Left hindlimb (tissue), 1 donor: ENCODE measurements at regions not wholly inside any gene's neighbourhood (a gene's known extent, or its start where the extent isn't known, plus 50 kb on each side); places are given as distances from the start of the nearest gene placed in this dataset.
A peak's percentile ranks its signal among the peaks of the same experiment; 100 is the strongest.
"Not testable (repeated sequence)": the region's sequence is repeated elsewhere in the genome, so short reads cannot be mapped to it uniquely, and the experiment has no call there.

ENCODE experiments used
- DNase-seq: peaks from one replicate; pipeline ENCODE4 v3.0.0-alpha.2; 2018

DNA sequence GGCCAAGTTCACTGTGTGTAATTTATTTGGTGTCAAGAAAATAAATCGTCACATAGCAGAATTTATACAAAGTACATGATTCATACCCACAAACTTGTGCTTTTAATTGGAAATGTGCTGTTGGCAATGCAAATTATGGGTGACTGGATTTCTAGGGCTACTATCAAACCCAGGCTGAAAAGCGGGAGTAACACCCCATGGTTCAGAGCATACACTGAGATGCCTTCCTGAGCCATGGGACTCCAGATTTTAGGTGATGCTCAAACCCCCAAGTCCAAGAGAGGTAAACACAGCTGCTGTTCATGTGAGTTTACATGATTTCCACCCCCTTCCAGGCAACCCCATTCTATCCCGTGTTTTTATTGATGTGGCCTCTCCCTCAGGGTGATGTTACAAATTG lies 565.9 kb upstream of the ID2 start:
- no peak for DNase-seq

DNA sequence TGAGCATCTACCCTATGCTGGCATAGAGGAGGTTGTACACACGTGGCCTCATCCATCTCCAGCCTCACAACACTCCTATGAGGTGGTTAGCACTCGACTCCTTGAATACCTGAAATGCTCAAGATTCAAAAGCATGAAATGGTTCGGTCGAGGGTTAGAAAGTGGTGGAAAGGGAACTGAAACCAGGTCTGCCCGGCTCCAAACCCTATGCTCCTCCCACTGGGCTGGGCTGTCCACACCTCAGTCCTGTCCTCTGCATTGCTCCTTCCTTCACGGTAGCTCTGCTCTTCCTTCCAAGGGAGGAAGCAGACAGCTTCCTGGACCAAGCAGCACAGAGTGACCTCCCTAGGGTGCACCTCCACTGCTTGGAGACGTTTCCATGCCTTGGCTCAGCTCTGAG lies 565.2 kb upstream of the ID2 start:
- DNase-seq = no peak

DNA sequence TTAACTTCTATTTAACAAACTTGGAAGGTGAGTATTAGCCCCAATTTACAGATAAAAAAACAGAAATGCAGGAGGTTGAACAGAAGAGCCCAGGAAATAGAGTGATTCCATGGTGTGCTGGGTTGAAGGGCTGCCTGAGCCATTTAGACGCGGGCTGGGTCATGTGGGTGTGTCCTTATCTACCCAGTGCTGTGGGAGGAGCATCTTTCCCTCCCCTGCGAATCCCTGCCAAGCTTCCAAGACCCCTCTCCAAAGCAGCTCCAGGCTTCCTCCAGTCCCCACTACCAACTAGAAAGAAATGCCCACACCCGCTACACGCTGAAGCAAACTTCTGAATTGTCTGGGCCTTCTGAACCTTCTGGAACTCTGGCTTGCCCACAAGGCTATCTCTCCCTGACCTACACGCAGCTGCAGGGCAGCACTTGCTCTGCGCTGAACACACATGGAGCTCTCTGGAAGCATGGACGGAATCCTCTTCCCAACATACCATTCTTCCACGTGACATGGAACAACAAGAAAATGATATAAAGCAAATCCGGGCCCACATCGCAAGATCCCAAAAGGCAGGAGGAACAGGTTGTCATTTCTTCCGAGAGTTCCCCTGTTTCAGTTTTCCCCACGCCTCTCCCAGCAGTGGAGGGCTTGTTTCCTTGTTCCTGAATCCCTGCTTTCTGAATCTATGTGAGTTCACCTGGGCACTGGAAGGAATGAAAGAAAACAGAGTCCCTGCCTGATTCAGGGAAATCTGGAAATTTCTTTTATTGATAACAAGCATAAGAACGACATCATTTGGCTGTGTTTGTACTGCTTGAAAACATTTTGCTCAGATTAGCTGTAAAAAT lies 562.7 kb upstream of the ID2 start:
- no peak for DNase-seq

DNA sequence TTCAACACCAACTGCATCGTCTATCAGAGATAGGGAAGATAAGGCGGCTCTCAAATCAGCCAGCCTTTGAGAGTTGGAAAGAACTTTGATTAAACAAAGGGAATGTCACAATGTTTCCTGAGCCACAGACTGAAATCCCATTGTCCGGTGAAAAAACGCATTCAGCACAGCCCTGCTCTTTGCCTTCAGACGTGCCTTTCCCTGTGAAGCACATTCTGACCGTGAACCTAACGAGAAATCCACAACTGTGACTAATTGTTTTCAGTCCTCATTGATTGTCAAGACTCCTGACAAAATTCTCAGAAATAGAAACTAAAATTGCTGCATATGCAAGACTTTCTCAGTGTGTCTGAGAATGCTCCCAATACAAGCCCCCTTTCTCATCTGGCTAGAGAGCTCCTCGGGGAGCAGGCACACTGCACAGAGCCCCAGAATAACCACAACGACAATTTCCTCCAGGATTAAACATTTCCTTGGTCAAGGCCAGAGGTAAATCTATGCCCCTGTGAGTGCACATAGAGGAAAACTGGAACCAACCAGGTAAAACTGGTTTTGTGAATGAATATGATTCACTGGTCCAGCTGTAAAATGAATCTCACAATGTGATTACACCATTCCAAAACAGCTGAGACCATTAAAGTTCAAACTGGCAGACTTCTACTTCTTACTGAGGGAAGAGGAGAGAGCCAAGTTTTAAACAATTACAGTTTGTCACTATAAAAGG lies 561.9 kb upstream of the ID2 start:
- DNase-seq = no peak

DNA sequence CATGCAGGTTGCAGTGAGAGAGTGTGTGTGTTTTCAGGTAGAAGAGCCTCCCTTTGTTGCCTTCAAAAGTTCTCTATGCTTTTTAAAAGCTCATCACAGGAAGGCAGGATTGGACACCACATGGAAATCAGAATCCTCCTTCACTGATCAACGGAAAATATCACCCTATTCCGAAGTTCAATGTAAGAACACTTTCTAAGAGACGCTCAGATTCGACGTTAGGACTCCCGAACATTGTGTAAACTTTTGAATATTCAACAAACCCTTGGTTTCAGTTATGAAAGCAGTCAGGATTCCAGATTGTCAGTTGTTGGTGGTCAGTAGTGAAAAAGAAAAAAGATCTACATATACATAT lies 561.4 kb upstream of the ID2 start:
- DNase-seq = no peak

DNA sequence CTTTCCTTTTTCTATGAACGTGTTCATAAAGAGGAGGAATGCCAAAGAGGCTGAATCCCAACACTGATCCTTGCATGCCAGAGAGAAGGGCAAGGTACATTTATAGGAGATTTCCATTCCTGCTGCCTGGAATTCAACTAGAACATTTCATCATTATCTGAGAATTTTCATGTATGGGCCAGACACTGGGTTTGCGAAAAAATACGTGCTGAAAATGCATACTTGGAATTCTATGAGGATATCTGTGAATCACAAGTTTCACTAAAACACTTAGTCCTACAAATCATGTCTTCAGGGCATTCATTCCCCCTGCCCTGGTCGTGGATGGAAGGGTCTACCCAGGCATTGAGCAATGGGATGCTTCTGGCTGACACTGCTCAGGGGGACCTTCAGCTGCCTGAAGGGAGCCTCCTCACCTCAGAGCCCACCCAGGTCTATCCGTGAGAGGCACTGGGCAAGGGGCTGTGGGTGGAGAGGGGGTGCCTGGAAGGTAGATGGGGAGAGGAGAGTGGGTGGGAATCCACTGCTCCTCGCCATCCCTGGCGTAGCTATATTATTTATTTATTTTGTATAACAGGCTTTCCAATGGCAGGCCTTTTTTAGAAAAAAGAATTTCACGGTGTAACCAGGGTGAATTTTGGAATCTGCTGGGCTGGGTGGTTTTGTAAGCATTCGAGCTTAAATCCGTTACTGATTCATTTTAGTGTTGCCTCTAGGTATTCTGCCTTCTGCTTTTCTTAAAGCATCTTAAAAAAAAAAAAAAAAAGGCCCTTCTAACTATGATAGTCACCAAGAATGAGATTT lies 560.6 kb upstream of the ID2 start:
- DNase-seq = no peak

DNA sequence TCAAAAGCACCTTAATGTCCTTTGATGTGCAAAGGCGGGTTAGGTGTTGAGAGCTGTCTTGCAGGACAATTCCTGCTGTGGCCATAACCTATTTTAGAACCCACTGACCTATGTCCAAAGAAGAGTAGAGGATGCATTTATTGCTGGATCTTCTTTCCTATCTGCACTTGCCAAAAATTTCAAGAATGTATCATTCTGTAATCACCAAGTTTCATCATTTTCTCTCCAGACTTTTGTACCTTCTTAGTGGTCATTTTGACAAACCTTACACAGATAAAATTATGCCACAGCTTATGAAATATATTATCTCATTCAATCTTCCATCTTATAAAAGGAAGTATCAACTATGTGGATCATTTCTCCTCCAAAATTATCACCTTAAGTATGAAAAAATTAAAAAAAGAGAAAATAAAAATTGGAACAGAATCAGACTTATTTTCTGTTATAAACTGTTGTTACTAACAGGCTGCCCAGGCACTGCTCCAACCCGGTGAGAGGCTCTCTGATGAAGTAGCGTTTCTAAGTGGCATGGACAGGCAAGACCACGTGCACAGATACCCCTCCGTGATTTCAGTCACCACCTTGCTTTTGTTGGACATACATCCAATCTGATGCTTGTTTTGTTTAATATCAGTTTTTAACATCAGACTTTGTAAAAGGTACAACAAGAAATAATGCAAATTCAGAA lies 559.9 kb upstream of the ID2 start:
- no peak for DNase-seq

DNA sequence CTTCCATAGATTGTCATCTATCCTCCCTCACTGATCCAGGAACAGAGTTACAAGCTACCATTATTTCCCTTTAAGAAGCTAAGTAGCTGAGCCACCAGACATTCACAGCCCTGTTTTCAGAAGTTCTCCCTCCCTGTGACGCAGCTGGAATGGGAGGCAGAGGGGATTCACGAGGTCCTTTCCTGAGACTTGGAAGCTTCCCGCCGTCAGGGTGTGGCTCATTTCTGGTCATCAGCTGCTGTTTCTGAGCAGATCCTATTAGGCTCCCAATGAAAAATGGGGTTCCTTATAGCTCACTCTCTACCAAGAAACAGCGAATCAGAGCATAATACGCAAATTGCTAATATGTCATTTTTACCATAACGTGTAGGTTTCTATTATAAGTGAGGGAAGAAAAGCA lies 559.3 kb upstream of the ID2 start:
- no peak for DNase-seq

DNA sequence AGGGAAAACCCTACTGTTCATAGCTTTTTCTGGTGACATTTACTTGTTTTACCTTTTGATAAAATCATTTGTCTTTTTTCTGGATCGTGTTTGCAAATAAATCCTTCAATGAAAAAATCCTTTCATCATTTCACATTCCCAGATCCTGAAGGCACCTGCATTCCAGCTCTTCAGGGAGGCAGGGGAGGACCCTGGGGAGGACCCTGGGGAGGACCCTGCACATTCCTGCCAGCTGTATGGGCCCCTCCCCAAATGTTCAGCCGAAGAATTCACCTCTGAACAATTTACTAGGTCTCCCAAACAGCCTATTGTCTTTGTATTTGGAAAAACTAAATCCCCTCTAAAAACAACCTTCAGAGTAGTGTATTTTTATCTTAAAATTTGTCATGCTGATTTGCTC lies 558.4 kb upstream of the ID2 start:
- DNase-seq = no peak

DNA sequence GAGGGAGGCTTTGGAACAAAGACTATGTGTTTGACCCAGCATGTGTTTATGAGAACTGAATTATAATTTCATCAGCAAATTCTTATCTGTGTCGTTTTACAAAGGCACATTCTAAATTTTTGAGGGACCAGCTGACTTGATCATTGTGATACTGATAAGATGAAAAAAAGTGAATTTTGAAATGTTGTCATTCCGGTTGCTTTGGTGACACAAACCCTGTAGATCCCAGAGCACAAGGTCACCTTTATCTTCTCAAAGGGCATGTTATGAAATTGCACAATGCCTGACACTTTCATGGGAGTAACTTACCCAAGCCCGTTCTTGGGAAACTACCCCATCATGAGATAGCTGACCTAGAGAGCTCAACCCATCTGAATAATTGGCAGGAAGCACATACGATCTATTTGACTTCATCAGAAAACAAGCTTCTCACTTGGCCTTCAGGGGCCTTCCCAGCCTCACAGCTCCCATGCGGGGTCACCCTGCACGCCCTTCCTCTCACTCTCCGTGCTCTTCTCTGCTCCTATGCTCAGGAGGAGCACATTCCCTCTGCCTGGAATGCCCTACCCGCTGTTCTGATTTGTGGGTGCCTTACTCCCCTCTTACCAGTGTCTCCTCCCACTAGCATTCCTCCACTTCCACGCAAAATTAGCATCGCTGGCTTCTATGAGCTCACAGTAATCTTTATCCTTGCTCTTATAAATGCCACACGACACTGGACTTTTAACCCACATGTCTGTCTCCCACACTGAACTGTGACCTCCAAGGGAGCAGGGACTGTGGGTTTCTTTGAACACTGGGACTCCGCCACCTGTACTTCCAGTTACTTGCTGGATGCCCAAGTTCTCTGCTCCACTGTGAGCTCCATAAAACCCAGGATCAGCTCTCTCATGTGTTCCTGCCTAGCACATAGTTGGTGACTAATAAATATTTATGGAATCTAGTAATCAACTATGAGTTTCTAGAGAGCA lies 555.8 kb upstream of the ID2 start:
- DNase-seq = no peak

DNA sequence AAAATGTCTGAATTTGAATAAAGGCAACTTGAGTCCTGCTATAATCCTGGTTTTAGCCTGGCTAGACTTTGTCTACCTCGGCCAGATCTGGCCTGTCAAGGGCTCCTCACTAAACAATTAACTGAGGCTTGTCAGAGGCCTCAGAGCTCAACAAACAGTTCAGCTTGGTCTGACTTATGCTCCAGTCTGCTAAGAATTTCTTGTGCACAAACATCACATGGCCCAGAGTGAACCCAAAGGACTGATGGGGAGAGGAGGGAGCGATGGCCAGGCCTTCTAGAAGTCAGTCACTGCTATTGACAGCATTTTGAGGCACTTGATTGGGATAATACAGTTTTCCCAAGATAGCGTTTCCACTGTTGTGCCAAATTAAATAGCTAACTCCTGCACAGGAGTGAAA lies 555.1 kb upstream of the ID2 start:
- DNase-seq = no peak

DNA sequence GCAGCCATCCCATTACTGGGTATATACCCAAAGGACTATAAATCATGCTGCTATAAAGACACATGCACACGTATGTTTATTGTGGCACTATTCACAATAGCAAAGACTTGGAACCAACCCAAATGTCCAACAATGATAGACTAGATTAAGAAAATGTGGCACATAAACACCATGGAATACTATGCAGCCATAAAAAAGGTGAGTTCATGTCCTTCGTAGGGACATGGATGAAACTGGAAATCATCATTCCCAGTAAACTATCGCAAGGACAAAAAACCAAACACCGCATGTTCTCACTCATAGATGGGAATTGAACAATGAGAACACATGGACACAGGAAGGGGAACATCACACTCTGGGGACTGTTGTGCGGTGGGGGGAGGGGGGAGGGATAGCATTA lies 550.4 kb upstream of the ID2 start:
- not testable (repeated sequence) for DNase-seq

DNA sequence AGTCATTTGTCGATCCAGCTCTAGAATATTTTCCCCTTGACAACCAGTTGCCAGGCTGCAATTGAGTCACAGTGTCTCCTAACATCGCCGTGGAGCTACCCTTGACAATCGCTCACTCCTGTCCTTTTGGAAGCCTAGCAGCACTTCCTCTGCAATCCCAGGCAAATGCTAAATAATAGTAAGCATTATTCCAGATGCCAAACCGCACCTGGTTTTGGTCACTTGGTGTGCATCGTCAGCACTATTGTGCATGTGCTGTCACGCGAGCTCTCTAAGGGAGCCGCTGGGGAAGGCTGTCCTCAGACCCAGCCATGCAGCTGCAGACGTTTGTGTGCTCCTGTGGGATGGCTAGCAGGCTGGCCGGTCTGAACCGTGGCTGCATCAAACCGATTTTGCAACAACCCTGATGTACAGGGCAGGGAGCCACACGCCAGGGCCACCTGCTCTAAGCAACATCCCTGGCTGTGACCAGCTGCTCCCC lies 549.5 kb upstream of the ID2 start:
- peak; percentile 73 for DNase-seq

DNA sequence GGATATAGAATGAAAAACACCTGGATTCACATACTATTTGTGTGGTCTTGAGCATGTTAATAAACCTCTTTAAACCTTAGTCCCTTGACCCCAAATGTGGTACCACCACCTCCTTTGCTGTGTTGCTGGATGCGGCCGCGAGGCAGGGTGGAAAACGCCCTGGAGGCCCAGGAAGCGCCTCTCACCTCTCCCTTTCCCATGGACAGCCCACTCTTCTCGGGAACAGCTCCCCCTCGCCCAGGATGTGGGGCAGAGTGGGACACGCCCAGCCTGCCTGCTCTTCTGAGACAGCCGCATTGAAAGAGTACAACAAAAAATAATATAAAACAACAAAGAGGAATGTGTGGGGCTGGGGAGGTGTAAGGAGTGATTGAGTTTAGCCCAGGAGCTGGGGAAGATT lies 549.0 kb upstream of the ID2 start:
- no peak for DNase-seq

DNA sequence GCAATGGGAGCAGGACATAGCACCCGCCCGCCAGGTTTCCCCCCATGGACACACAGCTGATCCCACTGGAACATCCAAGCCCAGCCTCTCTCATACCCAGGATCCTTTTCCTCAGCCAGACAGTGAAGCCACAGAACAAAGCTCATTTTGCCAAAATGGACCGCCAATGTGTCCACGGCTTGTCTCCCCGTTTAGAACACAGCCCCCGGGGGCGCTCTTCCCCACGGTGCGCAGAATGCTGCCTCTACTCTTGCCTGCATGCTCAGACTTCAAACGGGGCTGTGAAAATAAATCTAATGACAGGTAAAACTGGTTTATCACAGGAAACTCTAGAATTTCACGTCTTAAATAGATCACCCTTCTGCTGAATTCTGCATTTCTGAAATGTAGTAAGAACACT lies 548.5 kb upstream of the ID2 start:
- no peak for DNase-seq

DNA sequence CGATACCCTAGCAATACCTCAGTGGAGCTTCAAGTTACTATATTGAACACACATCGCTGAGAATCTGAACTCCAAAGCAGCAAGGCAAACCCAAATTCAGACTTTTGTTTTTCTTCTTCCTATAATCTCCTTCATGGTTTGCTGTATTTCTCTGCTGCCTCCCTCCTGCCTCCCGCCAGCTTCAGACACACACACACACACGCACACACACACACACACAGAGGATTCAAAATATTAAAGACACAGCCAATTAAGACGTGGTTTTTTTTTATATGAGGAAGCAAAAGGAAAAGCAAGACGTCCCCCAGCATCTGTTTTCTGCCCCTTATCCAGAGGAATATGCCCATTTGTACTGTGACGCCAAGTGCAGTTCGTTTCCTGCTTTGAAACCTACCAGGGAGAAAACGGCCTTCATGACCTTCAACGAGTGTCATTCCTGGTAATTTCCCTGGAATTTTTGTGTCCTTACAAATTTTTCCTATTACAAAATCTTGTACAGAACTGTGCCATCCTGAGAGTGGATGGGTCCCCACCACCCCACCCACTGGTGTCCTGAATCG lies 547.9 kb upstream of the ID2 start:
- DNase-seq = no peak

DNA sequence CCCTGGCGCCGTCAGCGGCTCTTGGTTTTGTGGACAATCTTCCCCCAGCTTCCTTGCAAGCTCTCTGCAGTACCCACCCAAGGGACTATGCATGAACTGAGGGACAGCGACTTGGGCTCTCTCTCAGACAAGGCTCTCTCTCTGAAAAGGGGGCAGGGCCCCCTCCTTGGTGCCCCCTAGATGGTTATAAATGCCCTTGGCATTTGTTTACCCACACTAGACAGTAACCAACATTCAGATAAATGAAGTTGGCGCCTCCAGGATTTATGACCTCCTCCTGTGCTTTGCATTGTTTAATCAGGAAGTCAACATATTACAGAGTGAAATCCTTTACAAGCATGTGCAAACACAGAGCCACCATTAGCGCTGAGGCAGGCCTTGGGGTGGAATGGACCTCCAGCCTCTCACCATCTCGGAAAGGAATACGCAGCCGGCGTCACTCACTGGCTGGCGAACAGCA lies 547.4 kb upstream of the ID2 start:
- DNase-seq = no peak

DNA sequence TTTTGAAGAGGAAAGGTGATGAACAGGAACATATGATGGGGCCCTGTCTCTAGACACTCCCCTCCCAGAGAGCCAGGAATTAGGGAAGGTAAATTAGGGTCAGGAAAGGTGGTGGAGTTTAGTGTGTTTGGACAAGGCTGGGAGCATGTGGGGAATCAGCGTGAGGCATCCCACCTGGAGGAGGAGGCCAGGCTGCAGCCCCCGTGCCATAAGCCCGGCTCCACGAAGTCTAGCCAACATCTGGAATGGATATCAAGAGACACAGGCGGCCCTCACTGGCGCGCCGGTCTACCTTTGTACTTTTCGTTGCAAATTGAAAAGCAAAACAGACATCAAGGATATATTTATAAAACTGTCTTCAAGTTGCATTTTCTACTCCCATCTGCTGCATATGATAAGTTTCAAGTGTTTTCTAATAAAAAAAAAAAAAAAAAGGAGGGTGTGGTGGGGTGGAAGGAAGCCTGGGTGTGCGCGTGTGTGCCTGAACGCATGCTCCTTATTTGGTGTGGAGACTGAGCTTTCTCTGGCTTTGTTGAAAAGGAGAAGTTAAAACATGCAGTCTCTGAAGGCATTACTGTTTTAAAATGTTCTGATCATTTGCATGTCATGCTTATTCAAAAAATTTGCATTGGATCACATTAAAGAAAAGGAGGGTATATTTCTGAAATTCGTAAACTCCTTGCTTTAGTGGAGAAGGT lies 546.7 kb upstream of the ID2 start:
- DNase-seq = peak; percentile 69

DNA sequence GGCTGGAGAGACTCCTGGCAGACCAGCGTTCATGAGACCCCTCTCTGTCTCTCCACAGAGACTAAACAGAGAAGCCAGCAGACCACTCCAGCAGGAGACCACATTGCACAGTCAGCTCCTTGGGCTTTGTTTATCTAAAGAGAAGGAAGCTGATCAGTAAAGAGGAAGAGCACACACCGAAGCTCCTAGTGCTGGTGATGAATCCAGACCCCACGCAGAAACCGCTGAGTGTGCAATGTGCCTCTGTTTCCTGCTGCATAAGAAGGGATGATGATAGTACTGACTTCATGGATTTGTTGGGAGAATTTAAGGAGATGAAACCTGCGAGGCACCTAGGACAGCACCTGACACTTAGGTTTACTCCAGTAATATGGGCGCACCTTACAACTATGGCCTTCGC lies 544.1 kb upstream of the ID2 start:
- DNase-seq = no peak

DNA sequence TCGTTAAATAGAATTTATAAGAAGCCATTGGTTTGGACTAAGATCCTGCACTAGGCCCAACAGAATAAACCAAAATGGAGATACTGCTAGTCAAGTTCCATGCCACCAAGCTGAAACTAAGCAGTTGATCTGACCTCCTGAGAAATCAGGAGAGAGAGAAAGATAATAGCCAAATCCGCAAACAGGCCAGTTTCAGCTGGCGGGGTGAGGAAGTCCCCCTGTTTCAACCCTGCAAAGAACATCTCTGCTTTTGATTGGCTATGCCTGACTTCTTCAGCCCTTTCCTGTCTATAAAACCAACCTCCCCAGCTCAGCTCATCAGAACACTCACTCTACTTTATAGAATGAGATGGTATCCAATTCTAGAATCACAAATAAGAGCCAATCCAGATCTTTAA lies 543.3 kb upstream of the ID2 start:
- DNase-seq = no peak
